NCI-H187 (cell line): ENCODE measurements at regions not wholly inside any gene's neighbourhood (a gene's known extent, or its start where the extent isn't known, plus 50 kb on each side); places are given as distances from the start of the nearest gene placed in this dataset.

Experiments used
- DNase-seq, 2 experiments: peaks; one replicate each; lab custom pipeline; 2025; lab: John Stamatoyannopoulos, UW

GRCh38 chr2:119049968-119050704 lies 108.1 kb downstream of the MARCO start:
- peak in 1 of 2 experiments; percentile 28 for DNase-seq
